ELR (cell line): ENCODE measurements at regions not wholly inside any gene's neighbourhood (a gene's known extent, or its start where the extent isn't known, plus 50 kb on each side); places are given as distances from the start of the nearest gene placed in this dataset.

Experiments
- DNase-seq: peaks from one replicate; pipeline ENCODE4 v3.0.0-alpha.2; 2015; ENCODE audit warnings: low read depth

- DNase-seq, result no peak
Measured at GRCh38 chr13:40145139-40145538, 489.7 kb downstream of the COG6 start.

- DNase-seq, result no peak
Measured at GRCh38 chr13:40146063-40146462, 490.6 kb downstream of the COG6 start.

GRCh38 chr13:40146611-40147117, 491.2 kb downstream of the COG6 start:
- peak; percentile 15 for DNase-seq

GRCh38 chr13:40148101-40148500, 492.6 kb downstream of the COG6 start:
- no peak for DNase-seq

- DNase-seq, result no peak
Measured at GRCh38 chr13:40148742-40149141, 493.3 kb downstream of the COG6 start.

GRCh38 chr13:40149611-40150274, 494.3 kb downstream of the COG6 start:
- peak; percentile 78 for DNase-seq

- no peak for DNase-seq
Measured at GRCh38 chr13:40151673-40152072, 496.2 kb downstream of the COG6 start.

GRCh38 chr13:40152145-40152544, 496.7 kb downstream of the COG6 start:
- peak; percentile 77 for DNase-seq

GRCh38 chr13:40152922-40153321, 497.5 kb downstream of the COG6 start:
- DNase-seq, result no peak

- DNase-seq, result no peak
Measured at GRCh38 chr13:40153516-40153915, 498.1 kb downstream of the COG6 start.

GRCh38 chr13:40155201-40155600, 499.7 kb downstream of the COG6 start:
- DNase-seq, result no peak

- peak; percentile 73 for DNase-seq
Measured at GRCh38 chr13:40158218-40158617, 502.8 kb downstream of the COG6 start.

- no peak for DNase-seq
Measured at GRCh38 chr13:40158757-40159156, 503.3 kb downstream of the COG6 start.

GRCh38 chr13:40159736-40160135, 504.3 kb downstream of the COG6 start:
- no peak for DNase-seq

- peak; percentile 16 for DNase-seq
Measured at GRCh38 chr13:40160618-40161350, 505.3 kb downstream of the COG6 start.

GRCh38 chr13:40161351-40161810, 505.1 kb downstream of the FOXO1 start:
- DNase-seq, result no peak

- DNase-seq, result no peak
Measured at GRCh38 chr13:40161931-40162330, 504.5 kb downstream of the FOXO1 start.

GRCh38 chr13:40163066-40164000, 503.1 kb downstream of the FOXO1 start:
- no peak for DNase-seq

GRCh38 chr13:40164133-40164532, 502.3 kb downstream of the FOXO1 start:
- peak; percentile 77 for DNase-seq

GRCh38 chr13:40165316-40165932, 501.0 kb downstream of the FOXO1 start:
- DNase-seq, result no peak

- DNase-seq, result no peak
Measured at GRCh38 chr13:40167327-40167726, 499.1 kb downstream of the FOXO1 start.
